DMS79 (cell line): ENCODE measurements at regions not wholly inside any gene's neighbourhood (a gene's known extent, or its start where the extent isn't known, plus 50 kb on each side); places are given as distances from the start of the nearest gene placed in this dataset.

Experiments
- DNase-seq: peaks from one replicate; lab custom pipeline; 2025; lab: John Stamatoyannopoulos, UW

- no peak for DNase-seq
Measured at GRCh38 chr3:6512172-6512800, 348.6 kb upstream of the GRM7 start.

- no peak for DNase-seq
Measured at GRCh38 chr3:6516143-6516542, 344.8 kb upstream of the GRM7 start.

GRCh38 chr3:6516694-6517093, 344.2 kb upstream of the GRM7 start:
- no peak for DNase-seq

GRCh38 chr3:6518709-6519345, 342.1 kb upstream of the GRM7 start:
- no peak for DNase-seq

- DNase-seq = no peak
Measured at GRCh38 chr3:6521369-6522113, 339.4 kb upstream of the GRM7 start.

- no peak for DNase-seq
Measured at GRCh38 chr3:6522191-6522590, 338.7 kb upstream of the GRM7 start.

GRCh38 chr3:6523043-6523442, 337.9 kb upstream of the GRM7 start:
- DNase-seq = no peak

GRCh38 chr3:6524479-6524878, 336.4 kb upstream of the GRM7 start:
- DNase-seq = no peak

- no peak for DNase-seq
Measured at GRCh38 chr3:6526321-6526720, 334.6 kb upstream of the GRM7 start.

- DNase-seq = no peak
Measured at GRCh38 chr3:6526861-6527260, 334.1 kb upstream of the GRM7 start.

- DNase-seq = no peak
Measured at GRCh38 chr3:6528951-6529350, 332.0 kb upstream of the GRM7 start.

GRCh38 chr3:6531153-6531552, 329.8 kb upstream of the GRM7 start:
- DNase-seq = no peak

GRCh38 chr3:6532101-6532500, 328.8 kb upstream of the GRM7 start:
- DNase-seq = no peak

GRCh38 chr3:6540981-6541380, 319.9 kb upstream of the GRM7 start:
- DNase-seq = no peak

GRCh38 chr3:6542795-6543194, 318.1 kb upstream of the GRM7 start:
- no peak for DNase-seq

GRCh38 chr3:6549296-6549695, 311.6 kb upstream of the GRM7 start:
- no peak for DNase-seq

GRCh38 chr3:6551165-6551564, 309.8 kb upstream of the GRM7 start:
- no peak for DNase-seq

GRCh38 chr3:6560259-6560658, 300.7 kb upstream of the GRM7 start:
- no peak for DNase-seq

GRCh38 chr3:6567241-6567640, 293.7 kb upstream of the GRM7 start:
- peak; percentile 2 for DNase-seq

- no peak for DNase-seq
Measured at GRCh38 chr3:6568999-6569493, 291.9 kb upstream of the GRM7 start.

- DNase-seq = no peak
Measured at GRCh38 chr3:6571448-6571847, 289.5 kb upstream of the GRM7 start.

- no peak for DNase-seq
Measured at GRCh38 chr3:6577584-6577983, 283.3 kb upstream of the GRM7 start.

GRCh38 chr3:6578526-6578925, 282.4 kb upstream of the GRM7 start:
- no peak for DNase-seq
